GM12878 (cell line): ENCODE measurements at regions not wholly inside any gene's neighbourhood (a gene's known extent, or its start where the extent isn't known, plus 50 kb on each side); places are given as distances from the start of the nearest gene placed in this dataset.

Source experiments
- ATAC-seq: fragments of 200-7000 bp; cut with Tn5 transposase; 3 replicates; pipeline ENCODE4 v1.9.1; 2020; ENCODE audit warnings: mild to moderate bottlenecking, moderate library complexity
- BruUV-seq: library from RNA; stranded (reverse); fragments of 400-500 nt; replicated peaks from 2 replicates; lab custom pipeline; 2021; lab: Mats Ljungman, UMichigan
- CTCF ChIA-PET: fragments of 300-600 bp; sonication (Branson Sonifier 250); formaldehyde crosslinking; extraction: SDS; loops from one replicate; lab custom pipeline; 2021; ENCODE audit warnings: inconsistent platforms; lab: Yijun Ruan, JAX
- POLR2A ChIA-PET: fragments of 350-600 bp; formaldehyde crosslinking; extraction: SDS; loops from one replicate; lab custom pipeline; 2021; ENCODE audit warnings: inconsistent platforms; lab: Charles Lee
- RAD21 ChIA-PET: fragments of 300-600 bp; sonication (Branson Sonifier 250); formaldehyde crosslinking; loops from one replicate; lab custom pipeline; 2023; ENCODE audit warnings: antibody characterized with exemption; ENCODE audit not compliant: unreplicated experiment; lab: Charles Lee
- SMC1A ChIA-PET: fragments of 300-600 bp; sonication (Branson Sonifier 250); formaldehyde crosslinking; loops from one replicate; lab custom pipeline; 2023; ENCODE audit not compliant: unreplicated experiment, uncharacterized antibody; lab: Charles Lee
- DNase-seq: peaks from one replicate; pipeline ENCODE4 v3.0.0-alpha.2; 2011; ENCODE audit warnings: low read depth, low spot score
- FAIRE-seq: peaks from 3 replicates; lab custom pipeline; 2011; peaks lifted over from hg19 to GRCh38; lab: Jason Lieb, UNC
- H2AFZ ChIP-seq: 2 replicates; pipeline ENCODE4 v1.6.0; 2011; ENCODE audit warnings: low read depth, low read length, control low read depth; ENCODE audit not compliant: control insufficient read depth
- H3K27ac ChIP-seq: 2 replicates; pipeline ENCODE4 v1.5.1; 2011; ENCODE audit warnings: control low read depth; ENCODE audit not compliant: control insufficient read depth, insufficient read depth
- H3K27me3 ChIP-seq, 2 experiments: replicated peaks in 1 of 2; 2 replicates each; pipeline versions ENCODE4 v1.6.0 to v1.6.1; 2011; ENCODE audit warnings: low read length in 1 of 2; ENCODE audit not compliant: control insufficient read depth in 2 of 2, insufficient read depth in 2 of 2
- H3K36me3 ChIP-seq, 2 experiments: 2 replicates each; pipeline ENCODE4 v1.5.1; 2011; ENCODE audit warnings: low read length in 1 of 2; ENCODE audit not compliant: control insufficient read depth in 2 of 2, insufficient read depth in 2 of 2
- H3K4me1 ChIP-seq: 2 replicates; pipeline ENCODE4 v1.6.1; 2011; ENCODE audit warnings: mild to moderate bottlenecking, low read length, moderate library complexity, mixed read lengths; ENCODE audit not compliant: control insufficient read depth, insufficient read depth
- H3K4me2 ChIP-seq: 2 replicates; pipeline ENCODE4 v1.6.0; 2011; ENCODE audit warnings: control low read depth; ENCODE audit not compliant: control insufficient read depth, insufficient read depth
- H3K4me3 ChIP-seq: fragments of 200-600 bp; sonication (generic); 2 replicates; pipeline ENCODE4 v1.5.1; 2016
- H3K79me2 ChIP-seq: 2 replicates; pipeline ENCODE4 v1.6.0; 2011; ENCODE audit warnings: low read length; ENCODE audit not compliant: control insufficient read depth, insufficient read depth
- H3K9ac ChIP-seq: 2 replicates; pipeline ENCODE4 v1.8.0; 2011; ENCODE audit warnings: low read length, control low read depth, mixed read lengths; ENCODE audit not compliant: control insufficient read depth, insufficient read depth
- H3K9me3 ChIP-seq: replicated peaks from 3 replicates; pipeline ENCODE4 v1.5.1; 2011; ENCODE audit warnings: mild to moderate bottlenecking, low read length; ENCODE audit not compliant: control insufficient read depth, insufficient read depth
- H4K20me1 ChIP-seq: 2 replicates; pipeline ENCODE4 v1.6.0; 2011; ENCODE audit not compliant: control insufficient read depth, insufficient read depth
- CTCF ChIP-seq, 3 experiments: IDR thresholded peaks in 2 of 3; conservative IDR thresholded peaks in 1 of 3; 2 replicates each; pipeline ENCODE4 v1.5.1; 2011; ENCODE audit warnings: low read depth in 3 of 3, low read length in 3 of 3, mild to moderate bottlenecking in 3 of 3, control low read depth in 2 of 3, moderate library complexity in 2 of 3, inconsistent platforms in 1 of 3, mixed read lengths in 1 of 3; ENCODE audit not compliant: control insufficient read depth in 2 of 3, insufficient read depth in 1 of 3; ENCODE audit errors: extremely low read depth in 1 of 3
- MEF2B ChIP-seq: fragments of 450-650 bp; IDR thresholded peaks from 2 replicates; pipeline ENCODE4 v1.6.1; 2018; ENCODE audit warnings: mild to moderate bottlenecking, moderate library complexity; ENCODE audit not compliant: partially characterized antibody, poor library complexity, severe bottlenecking
- NR2F1 ChIP-seq: fragments of 450-650 bp; conservative IDR thresholded peaks from 2 replicates; pipeline ENCODE4 v1.6.1; 2017; ENCODE audit warnings: mild to moderate bottlenecking
- SREBF1 ChIP-seq: IDR thresholded peaks from 2 replicates; pipeline ENCODE4 v1.6.1; 2012; ENCODE audit warnings: mild to moderate bottlenecking, low read length
- ZNF207 ChIP-seq: fragments of 450-650 bp; IDR thresholded peaks from 2 replicates; pipeline ENCODE4 v1.6.1; 2014; ENCODE audit warnings: antibody characterized with exemption, mild to moderate bottlenecking, borderline replicate concordance
- WGBS: methylation state at CpG from one replicate; pipeline ENCODE4 v1.1.6; 2016; ENCODE audit warnings: low lambda C conversion rate; ENCODE audit not compliant: insufficient replicate concordance, insufficient coverage; ENCODE audit errors: missing lambda C conversion rate; 5-methylcytosine and 5-hydroxymethylcytosine counted together
- in situ Hi-C: fragments of 300-500 bp; cut with MboI; formaldehyde crosslinking; loops from 9 replicates; pipeline ENCODE4 v1.14.3; 2018; ENCODE audit warnings: mixed read lengths
- intact Hi-C: fragments of 100-400 bp; cut with micrococcal nuclease; formaldehyde crosslinking; loops from one replicate; pipeline ENCODE4 v1.14.2; 2022; ENCODE audit not compliant: unreplicated experiment

- no peak overlapping the region for H3K4me2 ChIP-seq
- TF ChIP-seq ZNF207 (no peak), NR2F1 (no peak), CTCF (IDR thresholded peaks at IDR 0.05 in 2 of 3, conservative IDR thresholded peaks at IDR 0.05 in 1 of 3; ENCODE audit: control insufficient read depth in 2 of 3, extremely low read depth in 1 of 3, insufficient read depth in 1 of 3, low read depth in 3 of 3, low read length in 3 of 3) (no peak), SREBF1 (no peak), MEF2B (no peak)
- ChIA-PET POLR2A (no interaction called here), CTCF (interaction anchor here (1.3 kb wide), 1 partner anchor 19 kb away, joined by 4 read pairs; no protein-coding TSS in a partner anchor), SMC1A (no interaction called here), RAD21 (no interaction called here)
- WGBS: 31% methylated on average over 21 of the region's 21 CpGs
- FAIRE-seq: no peak
- H4K20me1 ChIP-seq: no peaks in the 10 kb centered on the region
- H3K4me3 ChIP-seq: no peak overlapping the region
- no peak for DNase-seq
- H3K4me1 ChIP-seq: no peaks in the 10 kb centered on the region
- intact Hi-C loops (no loop called here), in situ Hi-C loops (no loop called here)
- no peak for ATAC-seq
- no peaks in the 10 kb centered on the region for H3K9me3 ChIP-seq
- H2AFZ ChIP-seq: no peak overlapping the region
- H3K36me3 ChIP-seq: no peaks in the 10 kb centered on the region
- no TSS peak for BruUV-seq
- H3K27ac ChIP-seq: no peak overlapping the region
- no peaks in the 10 kb centered on the region for H3K79me2 ChIP-seq
- no peaks in the 10 kb centered on the region for H3K27me3 ChIP-seq
- H3K9ac ChIP-seq: no peak overlapping the region
Observed at GRCh38 chr14:104427131-104427851, 152.3 kb upstream of the C14orf180 start.
